A549 (cell line): ENCODE measurements at regions not wholly inside any gene's neighbourhood (a gene's known extent, or its start where the extent isn't known, plus 50 kb on each side); places are given as distances from the start of the nearest gene placed in this dataset.

Experiments
- ATAC-seq, 2 experiments: fragments of 200-7000 bp in 1 of 2; fragments of >200 bp in 1 of 2; cut with Nextera tagmentation in 1 of 2; cut with Tn5 transposase in 1 of 2; 3 replicates each; pipeline versions ENCODE4 v1.8.0 to v1.9.1; 2018 to 2020; ENCODE audit warnings: mild to moderate bottlenecking in 1 of 2, moderate library complexity in 1 of 2
- CTCF ChIA-PET: fragments of 300-600 bp; sonication (Branson Sonifier 250); formaldehyde crosslinking; extraction: SDS; loops from one replicate; lab custom pipeline; 2021; ENCODE audit warnings: antibody characterized with exemption, inconsistent platforms; lab: Yijun Ruan, JAX
- POLR2A ChIA-PET: fragments of 350-600 bp; formaldehyde crosslinking; extraction: SDS; loops from one replicate; lab custom pipeline; 2021; ENCODE audit warnings: antibody characterized with exemption, inconsistent platforms; lab: Yijun Ruan, JAX
- DNase-seq, 2 experiments: peaks; one replicate each; pipeline versions ENCODE4 v3.0.0 to v3.0.0-alpha.2; 2011 to 2016; ENCODE audit warnings: low read depth in 1 of 2, low spot score in 1 of 2
- FAIRE-seq: peaks from 2 replicates; lab custom pipeline; 2011; peaks lifted over from hg19 to GRCh38; lab: Jason Lieb, UNC
- H3K27ac ChIP-seq, 2 experiments: fragments of >200 bp; sonication (Bioruptor Twin); formaldehyde crosslinking; 3 replicates each; pipeline ENCODE4 v1.5.1; 2016 to 2017
- H3K4me1 ChIP-seq: fragments of >200 bp; sonication (Bioruptor Twin); formaldehyde crosslinking; 3 replicates; pipeline ENCODE4 v1.6.1; 2016
- H3K4me2 ChIP-seq: fragments of >200 bp; sonication (Bioruptor Twin); formaldehyde crosslinking; 3 replicates; pipeline ENCODE4 v1.6.1; 2016
- H3K4me3 ChIP-seq: fragments of >200 bp; sonication (Bioruptor Twin); formaldehyde crosslinking; 3 replicates; pipeline ENCODE4 v1.5.1; 2016
- H3K9me3 ChIP-seq: fragments of >200 bp; sonication (Bioruptor Twin); formaldehyde crosslinking; 3 replicates; pipeline ENCODE4 v1.6.1; 2016
- ATOH8 ChIP-seq: fragments of 250-450 bp; sonication (Bioruptor Pico); IDR thresholded peaks from 2 replicates; pipeline ENCODE4 v1.5.0; 2020; ENCODE audit warnings: low read depth, mild to moderate bottlenecking, moderate library complexity
- CBX2 ChIP-seq: fragments of 200-600 bp; sonication (generic); IDR thresholded peaks from 2 replicates; pipeline ENCODE4 v1.6.1; 2016; ENCODE audit warnings: low read depth, mild to moderate bottlenecking, borderline replicate concordance
- CHD2 ChIP-seq: fragments of 150-350 bp; IDR thresholded peaks from 2 replicates; pipeline ENCODE4 v1.6.1; 2014; ENCODE audit warnings: low read length; ENCODE audit not compliant: partially characterized antibody
- CHD4 ChIP-seq: fragments of 200-600 bp; sonication (generic); IDR thresholded peaks from 2 replicates; pipeline ENCODE4 v1.6.1; 2016; ENCODE audit warnings: antibody characterized with exemption, mild to moderate bottlenecking, borderline replicate concordance
- CTCF ChIP-seq: fragments of >200 bp; sonication (Bioruptor Twin); formaldehyde crosslinking; IDR thresholded peaks from 3 replicates; pipeline ENCODE4 v1.5.1; 2016
- ELK1 ChIP-seq: fragments of 150-350 bp; IDR thresholded peaks from 2 replicates; pipeline ENCODE4 v1.6.1; 2014; ENCODE audit warnings: low read depth, mild to moderate bottlenecking, low read length
- EP300 ChIP-seq, 2 experiments: fragments of >200 bp; sonication (Bioruptor Twin); formaldehyde crosslinking; IDR thresholded peaks; 2 replicates in 1 of 2; 3 replicates in 1 of 2; pipeline ENCODE4 v1.6.1; 2016 to 2017
- FOXS1 ChIP-seq: fragments of 250-450 bp; sonication (Bioruptor Pico); IDR thresholded peaks from 2 replicates; pipeline ENCODE4 v1.5.0; 2020; ENCODE audit warnings: mild to moderate bottlenecking, moderate library complexity
- GATA3 ChIP-seq: IDR thresholded peaks from 2 replicates; pipeline ENCODE4 v1.6.1; 2012; ENCODE audit warnings: borderline replicate concordance
- HDAC2 ChIP-seq: fragments of 200-600 bp; sonication (generic); IDR thresholded peaks from 2 replicates; pipeline ENCODE4 v1.6.1; 2016
- HMGXB4 ChIP-seq: fragments of 250-450 bp; sonication (Bioruptor Pico); IDR thresholded peaks from 2 replicates; pipeline ENCODE4 v1.5.0; 2021; ENCODE audit warnings: mild to moderate bottlenecking, moderate library complexity, borderline replicate concordance
- HOXA7 ChIP-seq: fragments of 250-450 bp; sonication (Bioruptor Pico); IDR thresholded peaks from 2 replicates; pipeline ENCODE4 v1.5.0; 2020; ENCODE audit warnings: mild to moderate bottlenecking, moderate library complexity
- HOXB13 ChIP-seq: fragments of 250-450 bp; sonication (Bioruptor Pico); IDR thresholded peaks from 2 replicates; pipeline ENCODE4 v1.5.0; 2020; ENCODE audit warnings: low read depth, mild to moderate bottlenecking, moderate library complexity
- HOXB5 ChIP-seq: fragments of 250-450 bp; sonication (Bioruptor Pico); IDR thresholded peaks from 2 replicates; pipeline ENCODE4 v1.5.0; 2020; ENCODE audit warnings: mild to moderate bottlenecking, moderate library complexity
- JUNB ChIP-seq: fragments of >200 bp; sonication (Bioruptor Twin); formaldehyde crosslinking; IDR thresholded peaks from 2 replicates; pipeline ENCODE4 v1.6.1; 2016
- KDM1A ChIP-seq: fragments of 200-600 bp; sonication (generic); IDR thresholded peaks from 2 replicates; pipeline ENCODE4 v1.6.1; 2016; ENCODE audit warnings: low read depth, mild to moderate bottlenecking
- MAX ChIP-seq: IDR thresholded peaks from 2 replicates; pipeline ENCODE4 v1.6.1; 2012
- NFE2L2 ChIP-seq: fragments of 150-350 bp; conservative IDR thresholded peaks from 2 replicates; pipeline ENCODE4 v1.6.1; 2014; ENCODE audit warnings: low read length
- NR3C1 ChIP-seq: fragments of >200 bp; sonication (Bioruptor Twin); formaldehyde crosslinking; IDR thresholded peaks from 3 replicates; pipeline ENCODE4 v1.6.1; 2017
- PBX3 ChIP-seq: IDR thresholded peaks from 2 replicates; pipeline ENCODE4 v1.6.1; 2012
- PHF8 ChIP-seq: fragments of 200-600 bp; sonication (generic); IDR thresholded peaks from 2 replicates; pipeline ENCODE4 v1.6.1; 2016; ENCODE audit warnings: low read depth, mild to moderate bottlenecking, antibody characterized with exemption, moderate library complexity, borderline replicate concordance
- RCOR1 ChIP-seq: fragments of 150-350 bp; IDR thresholded peaks from 2 replicates; pipeline ENCODE4 v1.6.1; 2014; ENCODE audit warnings: antibody characterized with exemption, low read length, low read depth
- REST ChIP-seq: fragments of 200-600 bp; sonication (generic); IDR thresholded peaks from 2 replicates; pipeline ENCODE4 v1.6.1; 2016; ENCODE audit warnings: antibody characterized with exemption, mild to moderate bottlenecking, moderate library complexity
- RFX5 ChIP-seq: fragments of 450-650 bp; IDR thresholded peaks from 2 replicates; pipeline ENCODE4 v1.7.1; 2014; ENCODE audit warnings: antibody characterized with exemption, mild to moderate bottlenecking, moderate library complexity
- TP53 ChIP-seq: fragments of 250-450 bp; sonication (Bioruptor Pico); IDR thresholded peaks from 2 replicates; pipeline ENCODE4 v1.5.0; 2021; ENCODE audit warnings: mild to moderate bottlenecking, moderate library complexity
- ZC3H11A ChIP-seq: fragments of 450-650 bp; IDR thresholded peaks from 2 replicates; pipeline ENCODE4 v1.6.1; 2014; ENCODE audit warnings: antibody characterized with exemption, mild to moderate bottlenecking
- ZSCAN20 ChIP-seq: fragments of 250-450 bp; sonication (Bioruptor Pico); IDR thresholded peaks from 2 replicates; pipeline ENCODE4 v1.8.0; 2022; ENCODE audit warnings: mild to moderate bottlenecking, moderate library complexity
- WGBS: methylation state at CpG from one replicate; pipeline ENCODE4 v1.1.6; 2017; ENCODE audit errors: missing lambda C conversion rate; 5-methylcytosine and 5-hydroxymethylcytosine counted together

- Histone ChIP-seq H3K9me3 (no peaks in the 10 kb centered on the region), H3K4me2 (no peak overlapping the region), H3K4me3 (no peak overlapping the region), H3K27ac (no peak overlapping the region)
- 73% methylated on average over 2 of the region's 2 CpGs for WGBS
- ChIA-PET POLR2A (no interaction called here), CTCF (no interaction called here)
- no peak for ATAC-seq
- TF ChIP-seq HMGXB4 (CRISPR knock-in tag) (no peak), FOXS1 (CRISPR knock-in tag) (no peak), HOXB13 (CRISPR knock-in tag) (no peak), ATOH8 (no peak), PHF8 (no peak), HOXA7 (no peak), ZSCAN20 (CRISPR knock-in tag) (no peak), CHD4 (no peak), HOXB5 (CRISPR knock-in tag) (no peak), ELK1 (no peak), ZC3H11A (no peak)
- TF ChIP-seq, all 56 proteins: peak for 0
- H3K4me1 ChIP-seq: no peaks in the 10 kb centered on the region
- no peak for DNase-seq
- no peak for FAIRE-seq
These were observed 249.7 kb downstream of the CD83 start for GRCh38 chr6:14367296-14367695.

- ChIA-PET CTCF (no interaction called here), POLR2A (no interaction called here)
- no peaks in the 10 kb centered on the region for H3K9me3 ChIP-seq
- DNase-seq: no peak
- ATAC-seq: no peak
- H3K4me3 ChIP-seq: no peak overlapping the region
- H3K27ac ChIP-seq: no peak overlapping the region
- WGBS: 65% methylated on average over 3 of the region's 3 CpGs
- H3K4me1 ChIP-seq: no peaks in the 10 kb centered on the region
- no peak for FAIRE-seq
- no peak overlapping the region for H3K4me2 ChIP-seq
- no peak for TF ChIP-seq TP53 (CRISPR knock-in tag)
- no peak for TF ChIP-seq REST
- TF ChIP-seq KDM1A: no peak
- no peak for TF ChIP-seq RCOR1
- TF ChIP-seq GATA3: no peak
- TF ChIP-seq NFE2L2: no peak
- no peak for TF ChIP-seq CBX2
- TF ChIP-seq RFX5: no peak
- no peak for TF ChIP-seq NR3C1
- no peak for TF ChIP-seq EP300 (IDR thresholded peaks at IDR 0.05)
- no peak for TF ChIP-seq CHD2
- TF ChIP-seq PBX3: no peak
- TF ChIP-seq CTCF: no peak
- no peak for TF ChIP-seq HMGXB4 (CRISPR knock-in tag)
- no peak for TF ChIP-seq MAX
- no peak for TF ChIP-seq JUNB
- no peak for TF ChIP-seq HDAC2
These were observed 252.1 kb downstream of the CD83 start for GRCh38 chr6:14369717-14370116.
